HL-60 (cell line): ENCODE measurements at regions not wholly inside any gene's neighbourhood (a gene's known extent, or its start where the extent isn't known, plus 50 kb on each side); places are given as distances from the start of the nearest gene placed in this dataset.

Experiments
- DNase-seq, 2 experiments: peaks; one replicate each; pipeline ENCODE4 v3.0.0-alpha.2; 2010 to 2020; ENCODE audit warnings: low read depth in 1 of 2, low spot score in 1 of 2
- H3K27ac ChIP-seq: fragments of 250-450 bp; sonication (Bioruptor Pico); replicated peaks from 2 replicates; pipeline ENCODE4 v1.5.1; 2020; ENCODE audit warnings: mild to moderate bottlenecking, moderate library complexity
- H3K27me3 ChIP-seq: fragments of 250-450 bp; sonication (Bioruptor Pico); 2 replicates; pipeline ENCODE4 v1.5.1; 2021; ENCODE audit warnings: mild to moderate bottlenecking, moderate library complexity; ENCODE audit not compliant: insufficient read depth, poor library complexity, severe bottlenecking
- H3K4me3 ChIP-seq: replicated peaks from 2 replicates; pipeline ENCODE4 v1.5.1; 2011; ENCODE audit warnings: mild to moderate bottlenecking, control low read depth, low read length; ENCODE audit not compliant: insufficient read depth
- CTCF ChIP-seq: IDR thresholded peaks from one replicate; pipeline ENCODE4 v1.5.1; 2011; ENCODE audit warnings: low read length, control low read depth, inconsistent platforms; ENCODE audit not compliant: insufficient read depth
- GABPA ChIP-seq: IDR thresholded peaks from 2 replicates; pipeline ENCODE4 v1.6.1; 2012; ENCODE audit warnings: low read depth
- POLR2AphosphoS5 ChIP-seq: IDR thresholded peaks from 2 replicates; pipeline ENCODE4 v1.6.1; 2012; ENCODE audit warnings: low read depth
- REST ChIP-seq: IDR thresholded peaks from 2 replicates; pipeline ENCODE4 v1.6.1; 2012; ENCODE audit warnings: low read depth; ENCODE audit not compliant: insufficient replicate concordance
- SPI1 ChIP-seq: IDR thresholded peaks from 2 replicates; pipeline ENCODE4 v1.6.1; 2012; ENCODE audit warnings: low read depth, mild to moderate bottlenecking, borderline replicate concordance

GRCh38 chr18:5678779-5679406 is 135.1 kb upstream of the EPB41L3 start:
- Histone ChIP-seq H3K27ac (no peak overlapping the region), H3K27me3 (peaks cover 5% of the 10 kb centered on the region), H3K4me3 (no peak overlapping the region)
- no peak for DNase-seq
- TF ChIP-seq GABPA (no peak), REST (no peak), POLR2AphosphoS5 (no peak), CTCF (no peak), SPI1 (no peak)

GRCh38 chr18:5678278-5678677 is 134.5 kb upstream of the EPB41L3 start:
- H3K4me3 ChIP-seq, result no peak overlapping the region
- peaks cover 7% of the 10 kb centered on the region for H3K27me3 ChIP-seq
- no peak for TF ChIP-seq GABPA
- no peak for TF ChIP-seq POLR2AphosphoS5
- no peak for TF ChIP-seq SPI1
- no peak for TF ChIP-seq CTCF
- no peak for TF ChIP-seq REST
- no peak overlapping the region for H3K27ac ChIP-seq
- DNase-seq, result no peak

- Histone ChIP-seq H3K4me3 (no peak overlapping the region), H3K27me3 (peaks cover 16% of the 10 kb centered on the region), H3K27ac (no peak overlapping the region)
- DNase-seq, result no peak
- TF ChIP-seq POLR2AphosphoS5 (no peak), SPI1 (no peak), CTCF (no peak), REST (no peak), GABPA (no peak)
Measured at GRCh38 chr18:5673616-5674015, 129.8 kb upstream of the EPB41L3 start.
